Endothelial cell (in vitro differentiated cells): ENCODE measurements at regions not wholly inside any gene's neighbourhood (a gene's known extent, or its start where the extent isn't known, plus 50 kb on each side); places are given as distances from the start of the nearest gene placed in this dataset.

Source experiments
- DNase-seq: peaks from one replicate; pipeline ENCODE4 v3.0.0; 2021; ENCODE audit warnings: low spot score
- H3K27ac Mint-ChIP-seq: one replicate; pipeline ENCODE4 v1.8.0; 2021; ENCODE audit warnings: mixed read lengths, inconsistent platforms; ENCODE audit not compliant: unreplicated experiment
- H3K27me3 Mint-ChIP-seq: one replicate; pipeline ENCODE4 v1.8.0; 2021; ENCODE audit warnings: mild to moderate bottlenecking, moderate library complexity, mixed read lengths, inconsistent platforms; ENCODE audit not compliant: unreplicated experiment
- H3K36me3 Mint-ChIP-seq: one replicate; pipeline ENCODE4 v1.8.0; 2021; ENCODE audit warnings: mild to moderate bottlenecking, low read depth, mixed read lengths, inconsistent platforms; ENCODE audit not compliant: unreplicated experiment
- H3K4me1 Mint-ChIP-seq: one replicate; pipeline ENCODE4 v1.8.0; 2021; ENCODE audit warnings: mild to moderate bottlenecking, mixed read lengths, inconsistent platforms; ENCODE audit not compliant: unreplicated experiment
- H3K4me3 Mint-ChIP-seq: one replicate; pipeline ENCODE4 v1.8.0; 2021; ENCODE audit warnings: mild to moderate bottlenecking, mixed read lengths, inconsistent platforms; ENCODE audit not compliant: unreplicated experiment
- H3K9me3 Mint-ChIP-seq: one replicate; pipeline ENCODE4 v1.8.0; 2021; ENCODE audit warnings: mixed read lengths, inconsistent platforms; ENCODE audit not compliant: unreplicated experiment
- CTCF ChIP-seq: fragments of 200-600 bp; sonication (generic); IDR thresholded peaks from one replicate; pipeline ENCODE4 v1.5.0; 2021; ENCODE audit warnings: antibody characterized with exemption; ENCODE audit not compliant: unreplicated experiment

GRCh38 chr6:84498905-84499304 is 265.5 kb downstream of the TBX18 start:
- H3K27ac Mint-ChIP-seq = no peak overlapping the region
- no peak overlapping the region for H3K4me3 Mint-ChIP-seq
- no peaks in the 10 kb centered on the region for H3K36me3 Mint-ChIP-seq
- no peak for TF ChIP-seq CTCF
- H3K9me3 Mint-ChIP-seq = no peaks in the 10 kb centered on the region
- H3K27me3 Mint-ChIP-seq = peaks cover 1% of the 10 kb centered on the region
- no peaks in the 10 kb centered on the region for H3K4me1 Mint-ChIP-seq
- no peak for DNase-seq

GRCh38 chr6:84492241-84493165 is 265.1 kb upstream of the CEP162 start:
- Mint-ChIP-seq H3K27ac (no peak overlapping the region), H3K27me3 (no peaks in the 10 kb centered on the region), H3K4me1 (no peaks in the 10 kb centered on the region), H3K36me3 (no peaks in the 10 kb centered on the region), H3K4me3 (no peak overlapping the region), H3K9me3 (peaks cover 6% of the 10 kb centered on the region)
- DNase-seq = no peak
- no peak for TF ChIP-seq CTCF

GRCh38 chr6:84489598-84489997 is 262.2 kb upstream of the CEP162 start:
- no peak overlapping the region for H3K4me3 Mint-ChIP-seq
- peaks cover 6% of the 10 kb centered on the region for H3K9me3 Mint-ChIP-seq
- no peaks in the 10 kb centered on the region for H3K4me1 Mint-ChIP-seq
- H3K27me3 Mint-ChIP-seq = no peaks in the 10 kb centered on the region
- no peak for TF ChIP-seq CTCF
- H3K27ac Mint-ChIP-seq = no peak overlapping the region
- no peaks in the 10 kb centered on the region for H3K36me3 Mint-ChIP-seq
- no peak for DNase-seq

GRCh38 chr6:84486526-84486925 is 259.1 kb upstream of the CEP162 start:
- TF ChIP-seq CTCF = no peak
- peaks cover 6% of the 10 kb centered on the region for H3K9me3 Mint-ChIP-seq
- no peak for DNase-seq
- no peaks in the 10 kb centered on the region for H3K36me3 Mint-ChIP-seq
- H3K4me3 Mint-ChIP-seq = no peak overlapping the region
- H3K4me1 Mint-ChIP-seq = no peaks in the 10 kb centered on the region
- no peaks in the 10 kb centered on the region for H3K27me3 Mint-ChIP-seq
- no peak overlapping the region for H3K27ac Mint-ChIP-seq

GRCh38 chr6:84469144-84469543 is 241.7 kb upstream of the CEP162 start:
- no peak for DNase-seq
- Mint-ChIP-seq H3K4me1 (no peaks in the 10 kb centered on the region), H3K9me3 (no peaks in the 10 kb centered on the region), H3K27me3 (no peaks in the 10 kb centered on the region), H3K36me3 (no peaks in the 10 kb centered on the region), H3K4me3 (no peak overlapping the region), H3K27ac (no peak overlapping the region)
- TF ChIP-seq CTCF = no peak
